GM23338 (cell line): ENCODE measurements at regions not wholly inside any gene's neighbourhood (a gene's known extent, or its start where the extent isn't known, plus 50 kb on each side); places are given as distances from the start of the nearest gene placed in this dataset.

Experiments
- CREB1 ChIP-seq: fragments of 250-450 bp; sonication (Bioruptor Pico); IDR thresholded peaks from 2 replicates; pipeline ENCODE4 v1.5.0; 2020; ENCODE audit warnings: low read depth, mild to moderate bottlenecking, moderate library complexity
- EZH2phosphoT487 ChIP-seq: fragments of 200-600 bp; sonication (generic); IDR thresholded peaks from one replicate; pipeline ENCODE4 v1.8.1; 2018; ENCODE audit warnings: antibody characterized with exemption; ENCODE audit not compliant: unreplicated experiment
- NANOG ChIP-seq: IDR thresholded peaks from 2 replicates; pipeline ENCODE4 v1.6.1; 2016; ENCODE audit warnings: antibody characterized with exemption, borderline replicate concordance
- POLR2AphosphoS5 ChIP-seq: IDR thresholded peaks from 2 replicates; pipeline ENCODE4 v1.6.1; 2016; ENCODE audit warnings: antibody characterized with exemption, low read depth
- STAT1 ChIP-seq: IDR thresholded peaks from one replicate; pipeline ENCODE4 v1.6.1; 2016; ENCODE audit warnings: antibody characterized with exemption; ENCODE audit not compliant: unreplicated experiment
- ZNF331 ChIP-seq: fragments of 250-450 bp; sonication (Bioruptor Pico); IDR thresholded peaks from 2 replicates; pipeline ENCODE4 v1.5.0; 2020; ENCODE audit warnings: low read depth, mild to moderate bottlenecking, moderate library complexity
- TF ChIP-seq, protein P1 (sequence below): IDR thresholded peaks from one replicate; pipeline ENCODE4 v1.6.1; 2018; ENCODE audit warnings: antibody characterized with exemption; ENCODE audit not compliant: unreplicated experiment
- TF ChIP-seq, protein P2 (sequence below): fragments of 250-450 bp; sonication (Bioruptor Pico); IDR thresholded peaks from 2 replicates; pipeline ENCODE4 v1.5.0; 2020; ENCODE audit warnings: mild to moderate bottlenecking, moderate library complexity

GRCh38 chr9:81850724-81851123, 77.5 kb upstream of the SPATA31D4 start (continued):
- TF ChIP-seq, protein P1, sequence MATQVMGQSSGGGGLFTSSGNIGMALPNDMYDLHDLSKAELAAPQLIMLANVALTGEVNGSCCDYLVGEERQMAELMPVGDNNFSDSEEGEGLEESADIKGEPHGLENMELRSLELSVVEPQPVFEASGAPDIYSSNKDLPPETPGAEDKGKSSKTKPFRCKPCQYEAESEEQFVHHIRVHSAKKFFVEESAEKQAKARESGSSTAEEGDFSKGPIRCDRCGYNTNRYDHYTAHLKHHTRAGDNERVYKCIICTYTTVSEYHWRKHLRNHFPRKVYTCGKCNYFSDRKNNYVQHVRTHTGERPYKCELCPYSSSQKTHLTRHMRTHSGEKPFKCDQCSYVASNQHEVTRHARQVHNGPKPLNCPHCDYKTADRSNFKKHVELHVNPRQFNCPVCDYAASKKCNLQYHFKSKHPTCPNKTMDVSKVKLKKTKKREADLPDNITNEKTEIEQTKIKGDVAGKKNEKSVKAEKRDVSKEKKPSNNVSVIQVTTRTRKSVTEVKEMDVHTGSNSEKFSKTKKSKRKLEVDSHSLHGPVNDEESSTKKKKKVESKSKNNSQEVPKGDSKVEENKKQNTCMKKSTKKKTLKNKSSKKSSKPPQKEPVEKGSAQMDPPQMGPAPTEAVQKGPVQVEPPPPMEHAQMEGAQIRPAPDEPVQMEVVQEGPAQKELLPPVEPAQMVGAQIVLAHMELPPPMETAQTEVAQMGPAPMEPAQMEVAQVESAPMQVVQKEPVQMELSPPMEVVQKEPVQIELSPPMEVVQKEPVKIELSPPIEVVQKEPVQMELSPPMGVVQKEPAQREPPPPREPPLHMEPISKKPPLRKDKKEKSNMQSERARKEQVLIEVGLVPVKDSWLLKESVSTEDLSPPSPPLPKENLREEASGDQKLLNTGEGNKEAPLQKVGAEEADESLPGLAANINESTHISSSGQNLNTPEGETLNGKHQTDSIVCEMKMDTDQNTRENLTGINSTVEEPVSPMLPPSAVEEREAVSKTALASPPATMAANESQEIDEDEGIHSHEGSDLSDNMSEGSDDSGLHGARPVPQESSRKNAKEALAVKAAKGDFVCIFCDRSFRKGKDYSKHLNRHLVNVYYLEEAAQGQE: no peak
- TF ChIP-seq EZH2phosphoT487: no peak
- TF ChIP-seq, protein P2, sequence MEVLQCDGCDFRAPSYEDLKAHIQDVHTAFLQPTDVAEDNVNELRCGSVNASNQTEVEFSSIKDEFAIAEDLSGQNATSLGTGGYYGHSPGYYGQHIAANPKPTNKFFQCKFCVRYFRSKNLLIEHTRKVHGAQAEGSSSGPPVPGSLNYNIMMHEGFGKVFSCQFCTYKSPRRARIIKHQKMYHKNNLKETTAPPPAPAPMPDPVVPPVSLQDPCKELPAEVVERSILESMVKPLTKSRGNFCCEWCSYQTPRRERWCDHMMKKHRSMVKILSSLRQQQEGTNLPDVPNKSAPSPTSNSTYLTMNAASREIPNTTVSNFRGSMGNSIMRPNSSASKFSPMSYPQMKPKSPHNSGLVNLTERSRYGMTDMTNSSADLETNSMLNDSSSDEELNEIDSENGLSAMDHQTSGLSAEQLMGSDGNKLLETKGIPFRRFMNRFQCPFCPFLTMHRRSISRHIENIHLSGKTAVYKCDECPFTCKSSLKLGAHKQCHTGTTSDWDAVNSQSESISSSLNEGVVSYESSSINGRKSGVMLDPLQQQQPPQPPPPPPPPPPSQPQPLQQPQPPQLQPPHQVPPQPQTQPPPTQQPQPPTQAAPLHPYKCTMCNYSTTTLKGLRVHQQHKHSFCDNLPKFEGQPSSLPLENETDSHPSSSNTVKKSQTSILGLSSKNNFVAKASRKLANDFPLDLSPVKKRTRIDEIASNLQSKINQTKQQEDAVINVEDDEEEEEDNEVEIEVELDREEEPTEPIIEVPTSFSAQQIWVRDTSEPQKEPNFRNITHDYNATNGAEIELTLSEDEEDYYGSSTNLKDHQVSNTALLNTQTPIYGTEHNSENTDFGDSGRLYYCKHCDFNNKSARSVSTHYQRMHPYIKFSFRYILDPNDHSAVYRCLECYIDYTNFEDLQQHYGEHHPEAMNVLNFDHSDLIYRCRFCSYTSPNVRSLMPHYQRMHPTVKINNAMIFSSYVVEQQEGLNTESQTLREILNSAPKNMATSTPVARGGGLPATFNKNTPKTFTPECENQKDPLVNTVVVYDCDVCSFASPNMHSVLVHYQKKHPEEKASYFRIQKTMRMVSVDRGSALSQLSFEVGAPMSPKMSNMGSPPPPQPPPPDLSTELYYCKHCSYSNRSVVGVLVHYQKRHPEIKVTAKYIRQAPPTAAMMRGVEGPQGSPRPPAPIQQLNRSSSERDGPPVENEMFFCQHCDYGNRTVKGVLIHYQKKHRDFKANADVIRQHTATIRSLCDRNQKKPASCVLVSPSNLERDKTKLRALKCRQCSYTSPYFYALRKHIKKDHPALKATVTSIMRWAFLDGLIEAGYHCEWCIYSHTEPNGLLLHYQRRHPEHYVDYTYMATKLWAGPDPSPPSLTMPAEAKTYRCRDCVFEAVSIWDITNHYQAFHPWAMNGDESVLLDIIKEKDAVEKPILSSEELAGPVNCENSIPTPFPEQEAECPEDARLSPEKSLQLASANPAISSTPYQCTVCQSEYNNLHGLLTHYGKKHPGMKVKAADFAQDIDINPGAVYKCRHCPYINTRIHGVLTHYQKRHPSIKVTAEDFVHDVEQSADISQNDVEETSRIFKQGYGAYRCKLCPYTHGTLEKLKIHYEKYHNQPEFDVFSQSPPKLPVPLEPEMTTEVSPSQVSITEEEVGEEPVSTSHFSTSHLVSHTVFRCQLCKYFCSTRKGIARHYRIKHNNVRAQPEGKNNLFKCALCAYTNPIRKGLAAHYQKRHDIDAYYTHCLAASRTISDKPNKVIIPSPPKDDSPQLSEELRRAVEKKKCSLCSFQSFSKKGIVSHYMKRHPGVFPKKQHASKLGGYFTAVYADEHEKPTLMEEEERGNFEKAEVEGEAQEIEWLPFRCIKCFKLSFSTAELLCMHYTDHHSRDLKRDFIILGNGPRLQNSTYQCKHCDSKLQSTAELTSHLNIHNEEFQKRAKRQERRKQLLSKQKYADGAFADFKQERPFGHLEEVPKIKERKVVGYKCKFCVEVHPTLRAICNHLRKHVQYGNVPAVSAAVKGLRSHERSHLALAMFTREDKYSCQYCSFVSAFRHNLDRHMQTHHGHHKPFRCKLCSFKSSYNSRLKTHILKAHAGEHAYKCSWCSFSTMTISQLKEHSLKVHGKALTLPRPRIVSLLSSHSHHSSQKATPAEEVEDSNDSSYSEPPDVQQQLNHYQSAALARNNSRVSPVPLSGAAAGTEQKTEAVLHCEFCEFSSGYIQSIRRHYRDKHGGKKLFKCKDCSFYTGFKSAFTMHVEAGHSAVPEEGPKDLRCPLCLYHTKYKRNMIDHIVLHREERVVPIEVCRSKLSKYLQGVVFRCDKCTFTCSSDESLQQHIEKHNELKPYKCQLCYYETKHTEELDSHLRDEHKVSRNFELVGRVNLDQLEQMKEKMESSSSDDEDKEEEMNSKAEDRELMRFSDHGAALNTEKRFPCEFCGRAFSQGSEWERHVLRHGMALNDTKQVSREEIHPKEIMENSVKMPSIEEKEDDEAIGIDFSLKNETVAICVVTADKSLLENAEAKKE (CRISPR knock-in tag): no peak
- TF ChIP-seq CREB1 (CRISPR knock-in tag): no peak
- no peak for TF ChIP-seq NANOG
- no peak for TF ChIP-seq STAT1
- TF ChIP-seq POLR2AphosphoS5: no peak
- no peak for TF ChIP-seq ZNF331
